Neuron (in vitro differentiated cells): ENCODE measurements at regions not wholly inside any gene's neighbourhood (a gene's known extent, or its start where the extent isn't known, plus 50 kb on each side); places are given as distances from the start of the nearest gene placed in this dataset.
"Not testable (repeated sequence)": the region's sequence is repeated elsewhere in the genome, so short reads cannot be mapped to it uniquely, and the experiment has no call there.

Experiments
- H2AFZ ChIP-seq: one replicate; pipeline ENCODE4 v1.6.1; 2013; ENCODE audit warnings: low read depth, mild to moderate bottlenecking, inconsistent platforms, low read length, moderate library complexity
- H3K27me3 ChIP-seq: one replicate; pipeline ENCODE4 v1.6.1; 2013; ENCODE audit warnings: low read length; ENCODE audit not compliant: insufficient read depth
- H3K36me3 ChIP-seq: one replicate; pipeline ENCODE4 v1.6.1; 2013; ENCODE audit warnings: low read length; ENCODE audit not compliant: insufficient read depth
- H3K4me1 ChIP-seq: one replicate; pipeline ENCODE4 v1.6.1; 2013; ENCODE audit warnings: low read length; ENCODE audit not compliant: insufficient read depth
- H3K4me3 ChIP-seq: 2 replicates; pipeline ENCODE4 v1.5.1; 2013; ENCODE audit warnings: mild to moderate bottlenecking, low read length, moderate library complexity
- H3K9me3 ChIP-seq: one replicate; pipeline ENCODE4 v1.6.1; 2013; ENCODE audit warnings: low read length

DNA sequence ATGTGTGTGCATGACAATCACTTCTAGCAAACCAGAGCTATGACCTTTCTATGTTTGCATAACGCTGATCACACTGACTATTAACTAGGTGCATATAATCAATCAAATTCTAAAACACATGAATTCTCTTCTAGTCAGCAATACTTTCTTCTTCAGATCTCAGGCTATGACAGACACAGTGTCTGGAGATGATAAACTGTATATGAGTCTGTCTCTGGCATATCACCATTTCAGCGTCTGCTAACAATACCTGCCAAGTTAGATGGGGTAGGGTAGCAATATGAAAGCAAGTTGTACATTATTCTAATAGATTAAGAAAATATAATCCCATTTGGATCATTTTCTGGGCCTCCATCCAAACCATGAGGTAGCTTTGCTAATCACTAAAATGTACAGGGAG, 354.2 kb upstream of the EPHA4 start:
- Histone ChIP-seq H3K27me3 (no peaks in the 10 kb centered on the region), H3K4me1 (no peaks in the 10 kb centered on the region), H3K36me3 (no peaks in the 10 kb centered on the region), H2AFZ (no peak overlapping the region), H3K4me3 (no peak overlapping the region), H3K9me3 (no peaks in the 10 kb centered on the region)

DNA sequence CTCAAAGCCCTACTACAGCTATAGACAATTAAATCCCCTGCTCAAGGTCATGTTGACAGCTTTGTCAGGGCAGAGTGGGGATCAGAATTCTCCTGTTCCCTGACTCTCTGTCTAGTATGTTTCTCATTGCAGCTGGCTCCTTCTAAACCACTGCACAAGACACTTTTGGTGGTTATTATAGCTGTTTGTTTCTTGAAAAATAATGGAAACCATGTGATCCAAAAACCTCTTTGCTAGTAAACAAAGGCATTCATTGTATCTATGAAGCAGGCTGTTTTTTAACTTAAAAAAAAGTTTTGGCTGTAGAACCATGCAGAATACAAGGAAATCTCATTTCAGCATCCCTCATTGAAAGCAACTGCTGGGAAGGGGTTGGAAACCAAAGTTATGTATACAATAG, 352.5 kb upstream of the EPHA4 start:
- Histone ChIP-seq H3K4me1 (no peaks in the 10 kb centered on the region), H3K36me3 (no peaks in the 10 kb centered on the region), H2AFZ (no peak overlapping the region), H3K4me3 (no peak overlapping the region), H3K9me3 (no peaks in the 10 kb centered on the region), H3K27me3 (no peaks in the 10 kb centered on the region)

DNA sequence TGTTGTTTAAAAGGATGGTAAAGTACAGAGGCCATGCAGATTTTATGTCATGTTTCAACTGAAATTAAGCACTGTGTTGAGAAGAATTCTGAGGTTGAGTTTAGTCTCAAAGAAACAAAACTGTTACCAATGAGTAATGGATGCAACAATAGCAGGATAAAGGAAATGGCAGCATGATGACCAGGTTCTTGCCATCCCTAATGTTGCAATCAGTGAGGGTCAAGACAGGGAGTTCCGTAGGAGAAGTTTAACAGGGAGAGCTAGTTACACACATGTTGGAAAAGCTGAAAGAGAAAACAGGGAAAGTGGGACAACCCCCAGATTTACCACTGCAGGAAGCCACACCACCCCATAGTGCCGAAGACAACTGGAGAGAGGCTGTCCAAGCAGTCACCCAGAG, 343.8 kb upstream of the EPHA4 start:
- H3K9me3 ChIP-seq = no peaks in the 10 kb centered on the region
- peaks cover 14% of the 10 kb centered on the region for H3K4me1 ChIP-seq
- no peak overlapping the region for H2AFZ ChIP-seq
- no peaks in the 10 kb centered on the region for H3K27me3 ChIP-seq
- H3K36me3 ChIP-seq = no peaks in the 10 kb centered on the region
- H3K4me3 ChIP-seq = no peak overlapping the region

DNA sequence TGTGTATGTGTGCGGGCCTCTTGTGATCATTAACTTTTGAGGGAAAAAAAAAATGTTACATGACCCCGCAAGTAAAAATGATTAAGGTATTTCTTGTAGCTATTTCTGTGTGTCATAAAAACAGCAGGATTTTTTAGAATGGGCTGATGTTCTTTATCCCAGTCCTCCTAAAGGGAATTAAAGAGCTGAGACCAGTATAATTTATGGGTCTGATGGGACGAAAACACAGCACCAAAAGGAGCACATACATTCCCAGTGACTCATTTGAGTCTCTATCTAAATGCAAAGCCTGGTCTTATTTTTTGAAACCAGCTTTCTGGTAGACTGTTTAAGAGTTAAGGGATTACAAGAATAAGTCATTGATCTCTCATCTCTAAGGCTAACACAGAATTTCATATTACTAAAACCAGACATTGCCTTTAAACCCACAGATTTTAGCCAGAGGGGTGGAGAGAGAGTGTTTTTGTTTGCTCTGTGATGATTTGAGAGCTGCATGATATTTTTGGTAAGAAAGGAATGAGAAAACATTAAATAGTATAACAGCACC, 342.3 kb upstream of the EPHA4 start:
- H3K27me3 ChIP-seq = no peaks in the 10 kb centered on the region
- H3K36me3 ChIP-seq = no peaks in the 10 kb centered on the region
- H3K9me3 ChIP-seq = no peaks in the 10 kb centered on the region
- no peak overlapping the region for H3K4me3 ChIP-seq
- H3K4me1 ChIP-seq = peaks cover 14% of the 10 kb centered on the region
- H2AFZ ChIP-seq = no peak overlapping the region

DNA sequence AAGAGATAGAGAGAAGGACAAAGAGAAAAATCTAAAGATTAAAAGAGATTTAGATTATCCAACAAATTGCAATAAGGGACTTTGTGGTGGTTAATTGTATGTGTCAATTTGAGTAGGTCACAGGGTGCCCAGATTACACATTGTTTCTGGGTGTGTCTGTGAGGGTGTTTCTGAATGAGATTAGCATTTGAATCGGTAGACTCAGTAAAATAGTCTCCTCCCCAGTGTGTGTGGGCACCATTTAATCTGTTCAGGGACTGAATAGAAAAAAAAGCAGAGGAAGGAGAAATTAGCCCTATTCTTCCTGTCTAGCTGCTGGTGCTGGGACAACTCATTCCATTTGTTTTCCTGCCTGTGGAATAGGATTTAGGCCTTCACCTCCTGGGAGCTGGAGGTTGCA, 339.8 kb upstream of the EPHA4 start:
- no peak overlapping the region for H2AFZ ChIP-seq
- no peaks in the 10 kb centered on the region for H3K27me3 ChIP-seq
- H3K4me3 ChIP-seq = no peak overlapping the region
- no peaks in the 10 kb centered on the region for H3K9me3 ChIP-seq
- no peaks in the 10 kb centered on the region for H3K36me3 ChIP-seq
- H3K4me1 ChIP-seq = peaks cover 14% of the 10 kb centered on the region

DNA sequence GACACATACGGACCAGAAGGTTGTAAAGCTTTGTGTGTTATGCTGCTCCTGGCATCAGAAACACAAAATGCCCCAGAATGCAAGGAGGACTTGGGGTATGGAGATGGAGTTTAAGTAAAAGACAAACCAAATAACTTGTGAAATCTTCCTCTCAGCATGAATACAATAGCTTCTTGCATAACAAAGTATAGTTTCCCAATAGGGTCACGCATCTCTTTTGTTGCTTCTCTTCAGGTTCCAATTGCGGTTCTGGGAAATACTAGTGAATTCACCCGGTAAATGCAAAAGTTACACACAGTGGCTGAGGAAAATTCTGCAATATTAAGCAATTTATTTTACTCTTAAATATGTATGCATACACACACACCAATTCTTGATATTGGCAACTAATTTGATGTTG, 339.2 kb upstream of the EPHA4 start:
- Histone ChIP-seq H3K9me3 (no peaks in the 10 kb centered on the region), H3K27me3 (no peaks in the 10 kb centered on the region), H3K4me1 (peaks cover 14% of the 10 kb centered on the region), H2AFZ (no peak overlapping the region), H3K36me3 (no peaks in the 10 kb centered on the region), H3K4me3 (no peak overlapping the region)

DNA sequence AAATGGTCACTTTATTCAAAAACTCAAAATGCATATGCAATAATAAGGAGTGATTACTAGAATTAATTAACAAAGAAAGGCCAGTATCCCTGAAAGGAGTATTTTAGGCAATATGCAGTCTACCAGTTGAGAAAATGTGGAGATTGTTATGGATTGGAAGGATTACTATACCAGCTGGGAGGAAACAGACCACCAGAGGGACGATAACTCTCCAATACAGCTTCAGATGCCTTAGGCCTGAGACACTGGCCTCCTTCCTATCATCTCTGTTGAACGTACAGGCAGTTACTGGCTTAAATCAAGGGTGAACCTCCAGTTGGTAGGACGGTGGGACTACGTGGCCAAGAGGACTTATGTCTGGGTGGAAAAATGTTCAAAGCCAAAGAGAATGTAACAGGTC, 336.4 kb upstream of the EPHA4 start:
- no peak overlapping the region for H2AFZ ChIP-seq
- peaks cover 14% of the 10 kb centered on the region for H3K4me1 ChIP-seq
- H3K27me3 ChIP-seq = no peaks in the 10 kb centered on the region
- no peaks in the 10 kb centered on the region for H3K36me3 ChIP-seq
- H3K4me3 ChIP-seq = no peak overlapping the region
- H3K9me3 ChIP-seq = no peaks in the 10 kb centered on the region

DNA sequence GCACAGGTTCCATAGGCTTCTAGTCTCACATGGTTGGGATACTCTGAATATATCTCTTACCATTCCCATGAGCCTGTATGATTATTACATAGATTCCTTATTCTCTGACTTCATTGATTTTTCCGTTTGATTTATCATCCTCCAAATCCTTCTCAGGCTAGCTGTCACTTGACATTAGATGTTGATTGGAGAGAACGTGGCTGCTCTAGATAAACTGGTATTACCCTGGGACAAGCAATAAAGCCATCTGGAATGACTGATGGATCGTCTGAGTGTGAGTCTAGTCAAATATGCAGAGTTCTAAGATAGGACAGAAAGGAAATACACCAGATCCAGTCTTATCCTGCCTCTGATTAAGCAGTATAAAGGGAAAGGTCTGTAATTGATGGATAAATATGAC, 325.6 kb upstream of the EPHA4 start:
- Histone ChIP-seq H3K36me3 (no peaks in the 10 kb centered on the region), H3K9me3 (no peaks in the 10 kb centered on the region), H3K4me3 (no peak overlapping the region), H2AFZ (no peak overlapping the region), H3K27me3 (no peaks in the 10 kb centered on the region), H3K4me1 (no peaks in the 10 kb centered on the region)

DNA sequence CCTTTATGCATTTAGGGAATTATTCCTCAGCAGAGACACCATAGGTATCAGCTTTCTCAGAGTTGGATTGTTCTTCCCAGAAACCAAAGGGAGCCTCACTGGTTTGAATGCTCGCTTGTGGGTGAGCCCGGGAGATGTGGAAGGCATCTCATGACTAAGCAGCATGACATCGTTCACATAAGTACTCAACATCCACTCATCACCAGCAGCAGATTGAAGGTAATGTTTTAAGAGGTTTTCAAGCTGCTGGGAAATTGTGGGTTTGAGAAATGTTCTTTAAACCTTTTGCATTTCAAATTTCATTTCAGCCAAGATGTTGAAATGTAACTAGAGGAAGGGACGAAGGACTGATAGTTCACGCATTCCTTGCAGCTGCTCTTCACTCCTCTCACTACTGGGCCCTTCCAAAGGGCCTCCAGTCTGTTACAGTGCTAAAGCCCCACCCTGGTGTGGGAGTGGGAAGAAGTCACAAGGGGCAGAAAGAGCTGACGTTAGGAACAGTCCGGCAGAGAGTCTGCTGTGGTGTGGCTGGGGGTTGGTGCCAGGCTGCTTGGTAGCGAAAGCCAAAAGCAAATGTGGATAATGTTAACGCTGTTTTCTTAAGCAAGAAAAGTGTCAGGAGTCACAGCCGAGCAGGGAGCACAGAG, 324.5 kb upstream of the EPHA4 start:
- Histone ChIP-seq H3K36me3 (no peaks in the 10 kb centered on the region), H3K27me3 (no peaks in the 10 kb centered on the region), H2AFZ (no peak overlapping the region), H3K9me3 (no peaks in the 10 kb centered on the region), H3K4me3 (no peak overlapping the region), H3K4me1 (no peaks in the 10 kb centered on the region)

DNA sequence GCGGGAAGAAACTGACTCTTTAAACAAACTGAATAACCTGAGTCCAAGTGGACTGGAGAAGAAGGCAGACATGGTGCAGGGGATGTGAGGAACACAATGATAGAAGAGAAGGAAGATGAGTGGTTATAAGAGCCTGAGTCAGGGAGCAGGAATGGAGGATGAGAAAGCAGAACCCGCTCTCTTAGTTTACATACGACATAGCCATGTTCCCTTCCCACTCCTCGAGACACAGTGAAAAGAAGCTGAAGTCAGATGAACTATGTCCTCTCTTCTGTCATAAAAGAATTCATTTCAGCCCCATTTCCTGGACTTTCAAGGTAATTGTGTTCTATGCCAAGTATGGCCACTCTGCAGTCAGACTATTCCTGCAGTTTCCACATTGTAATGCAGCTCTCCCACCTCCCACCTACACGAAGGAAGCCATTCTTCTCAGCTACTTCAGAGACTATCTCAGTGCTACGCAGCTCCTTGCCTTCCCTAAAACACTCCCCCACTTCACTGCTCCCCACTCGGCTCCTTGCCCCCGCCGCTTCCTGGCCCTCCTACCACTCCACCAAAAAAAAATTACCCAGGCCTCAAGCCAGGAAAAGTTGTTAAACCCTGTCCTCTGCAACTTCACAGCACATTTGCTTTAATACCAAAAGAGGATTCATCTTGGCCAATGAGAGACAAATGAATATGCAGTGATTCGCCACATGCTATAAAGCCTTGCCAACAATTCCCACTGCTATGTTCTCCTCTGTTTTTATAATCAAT, 323.4 kb upstream of the EPHA4 start:
- Histone ChIP-seq H3K9me3 (no peaks in the 10 kb centered on the region), H3K4me3 (no peak overlapping the region), H3K36me3 (no peaks in the 10 kb centered on the region), H2AFZ (no peak overlapping the region), H3K4me1 (no peaks in the 10 kb centered on the region), H3K27me3 (no peaks in the 10 kb centered on the region)

DNA sequence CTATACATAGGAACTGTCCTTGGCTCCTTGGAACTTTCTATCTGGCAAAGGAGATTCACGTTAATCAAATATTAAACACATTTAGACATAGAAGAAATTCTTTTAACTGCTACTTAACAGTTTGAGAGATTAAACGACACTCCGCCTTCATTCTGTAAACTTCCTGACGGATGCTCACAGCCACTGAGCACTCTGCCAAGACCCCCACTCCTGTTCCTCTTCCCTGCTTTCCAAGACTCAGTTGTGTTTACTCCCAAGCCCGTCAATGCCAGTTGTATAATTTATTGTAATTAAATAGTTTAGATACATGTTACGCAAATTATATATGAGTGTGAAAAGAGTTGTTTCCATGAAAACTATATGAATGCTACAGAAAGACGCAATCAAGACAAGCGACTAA, 321.4 kb upstream of the EPHA4 start:
- no peaks in the 10 kb centered on the region for H3K9me3 ChIP-seq
- no peaks in the 10 kb centered on the region for H3K4me1 ChIP-seq
- H3K4me3 ChIP-seq = no peak overlapping the region
- H2AFZ ChIP-seq = no peak overlapping the region
- H3K27me3 ChIP-seq = no peaks in the 10 kb centered on the region
- H3K36me3 ChIP-seq = no peaks in the 10 kb centered on the region

DNA sequence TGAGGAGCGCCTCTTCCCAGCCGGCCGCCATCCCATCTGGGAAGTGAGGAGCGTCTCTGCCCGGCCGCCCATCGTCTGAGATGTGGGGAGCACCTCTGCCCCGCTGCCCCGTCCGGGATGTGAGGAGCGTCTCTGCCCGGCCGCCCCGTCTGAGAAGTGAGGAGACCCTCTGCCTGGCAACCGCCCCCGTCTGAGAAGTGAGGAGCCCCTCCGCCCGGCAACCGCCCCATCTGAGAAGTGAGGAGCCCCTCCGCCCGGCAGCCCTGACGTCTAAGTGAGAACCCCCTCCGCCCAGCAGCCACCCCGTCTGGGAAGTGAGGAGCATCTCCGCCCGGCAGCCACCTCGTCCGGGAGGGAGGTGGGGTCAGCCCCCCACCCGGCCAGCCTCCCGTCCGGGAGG, 319.9 kb upstream of the EPHA4 start:
- H3K36me3 ChIP-seq, H2AFZ ChIP-seq, H3K4me3 ChIP-seq, H3K9me3 ChIP-seq, H3K4me1 ChIP-seq, H3K27me3 ChIP-seq: not testable (repeated sequence)

DNA sequence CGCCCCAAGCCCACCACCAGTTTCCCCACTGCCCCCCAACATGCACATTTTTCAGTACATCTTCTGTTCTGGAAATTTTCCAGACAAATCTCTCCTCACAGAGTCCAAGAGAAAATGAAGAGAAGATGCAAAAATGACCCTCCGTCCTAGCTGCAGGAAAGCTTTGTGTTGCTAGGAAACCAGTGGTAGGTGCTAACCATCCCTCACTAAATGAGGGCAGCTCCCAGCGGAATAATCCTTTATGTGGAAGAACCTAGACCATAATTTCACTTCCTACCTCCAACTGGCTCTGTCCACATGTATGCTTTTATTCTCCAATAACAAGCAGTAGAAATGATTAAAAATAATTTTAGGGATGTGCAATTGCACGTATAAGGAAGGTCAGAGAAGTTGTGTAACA, 311.9 kb upstream of the EPHA4 start:
- Histone ChIP-seq H3K4me1 (peaks cover 9% of the 10 kb centered on the region), H3K36me3 (no peaks in the 10 kb centered on the region), H3K27me3 (peaks cover 2% of the 10 kb centered on the region), H2AFZ (no peak overlapping the region), H3K9me3 (no peaks in the 10 kb centered on the region), H3K4me3 (no peak overlapping the region)
